ENCODE measurements at regions not wholly inside any gene's neighbourhood (a gene's known extent, or its start where the extent isn't known, plus 50 kb on each side); places are given as distances from the start of the nearest gene placed in this dataset.

- in situ Hi-C loops (cut with MboI; ENCODE audit: low pct_unique_long_range_greater_than_20kb, low sequenced_read_pairs) = no loop called here
- DNase-seq = peak; percentile 57
These were observed 577.7 kb downstream of the SLC16A7 start for GRCh38 chr12:60173224-60174170.

GRCh38 chr12:60174476-60174875 is 578.6 kb downstream of the SLC16A7 start:
- in situ Hi-C loops (cut with MboI; ENCODE audit: low pct_unique_long_range_greater_than_20kb, low sequenced_read_pairs) = no loop called here
- no peak for DNase-seq

GRCh38 chr12:60174941-60175340 is 579.1 kb downstream of the SLC16A7 start:
- DNase-seq = no peak
- in situ Hi-C loops (cut with MboI; ENCODE audit: low pct_unique_long_range_greater_than_20kb, low sequenced_read_pairs) = no loop called here

GRCh38 chr12:60176891-60177290 is 581.1 kb downstream of the SLC16A7 start:
- in situ Hi-C loops (cut with MboI; ENCODE audit: low pct_unique_long_range_greater_than_20kb, low sequenced_read_pairs) = no loop called here
- DNase-seq = no peak

GRCh38 chr12:60180298-60180697 is 584.5 kb downstream of the SLC16A7 start:
- DNase-seq = no peak
- in situ Hi-C loops (cut with MboI; ENCODE audit: low pct_unique_long_range_greater_than_20kb, low sequenced_read_pairs) = no loop called here

- no peak for DNase-seq
- in situ Hi-C loops (cut with MboI; ENCODE audit: low pct_unique_long_range_greater_than_20kb, low sequenced_read_pairs) = no loop called here
These were observed 586.5 kb downstream of the SLC16A7 start for GRCh38 chr12:60182354-60182753.

GRCh38 chr12:60184096-60184495 is 588.3 kb downstream of the SLC16A7 start:
- in situ Hi-C loops (cut with MboI; ENCODE audit: low pct_unique_long_range_greater_than_20kb, low sequenced_read_pairs) = no loop called here

GRCh38 chr12:60185060-60185459 is 589.2 kb downstream of the SLC16A7 start:
- in situ Hi-C loops (cut with MboI; ENCODE audit: low pct_unique_long_range_greater_than_20kb, low sequenced_read_pairs) = no loop called here
- DNase-seq = no peak

More at GRCh38 chr12:60184096-60184495, 588.3 kb downstream of the SLC16A7 start:
- DNase-seq = no peak

- in situ Hi-C loops (cut with MboI; ENCODE audit: low pct_unique_long_range_greater_than_20kb, low sequenced_read_pairs) = no loop called here
- DNase-seq = no peak
These were observed 595.4 kb downstream of the SLC16A7 start for GRCh38 chr12:60191271-60191670.

- DNase-seq = no peak
- in situ Hi-C loops (cut with MboI; ENCODE audit: low pct_unique_long_range_greater_than_20kb, low sequenced_read_pairs) = no loop called here
These were observed 596.0 kb downstream of the SLC16A7 start for GRCh38 chr12:60191676-60192359.

- DNase-seq = no peak
- in situ Hi-C loops (cut with MboI; ENCODE audit: low pct_unique_long_range_greater_than_20kb, low sequenced_read_pairs) = no loop called here
These were observed 598.8 kb downstream of the SLC16A7 start for GRCh38 chr12:60194678-60195077.

GRCh38 chr12:60195483-60195882 is 599.7 kb downstream of the SLC16A7 start:
- in situ Hi-C loops (cut with MboI; ENCODE audit: low pct_unique_long_range_greater_than_20kb, low sequenced_read_pairs) = no loop called here
- DNase-seq = no peak

GRCh38 chr12:60196366-60196765 is 600.5 kb downstream of the SLC16A7 start:
- DNase-seq = no peak
- in situ Hi-C loops (cut with MboI; ENCODE audit: low pct_unique_long_range_greater_than_20kb, low sequenced_read_pairs) = no loop called here

- in situ Hi-C loops (cut with MboI; ENCODE audit: low pct_unique_long_range_greater_than_20kb, low sequenced_read_pairs) = no loop called here
- DNase-seq = no peak
These were observed 601.8 kb downstream of the SLC16A7 start for GRCh38 chr12:60197589-60197988.

GRCh38 chr12:60201891-60202290 is 606.1 kb downstream of the SLC16A7 start:
- in situ Hi-C loops (cut with MboI; ENCODE audit: low pct_unique_long_range_greater_than_20kb, low sequenced_read_pairs) = no loop called here
- no peak for DNase-seq

GRCh38 chr12:60205500-60205899 is 609.7 kb downstream of the SLC16A7 start:
- in situ Hi-C loops (cut with MboI; ENCODE audit: low pct_unique_long_range_greater_than_20kb, low sequenced_read_pairs) = no loop called here
- no peak for DNase-seq

GRCh38 chr12:60209521-60209920 is 613.7 kb downstream of the SLC16A7 start:
- DNase-seq = no peak
- in situ Hi-C loops (cut with MboI; ENCODE audit: low pct_unique_long_range_greater_than_20kb, low sequenced_read_pairs) = no loop called here

- DNase-seq = no peak
- in situ Hi-C loops (cut with MboI; ENCODE audit: low pct_unique_long_range_greater_than_20kb, low sequenced_read_pairs) = no loop called here
These were observed 614.1 kb downstream of the SLC16A7 start for GRCh38 chr12:60209933-60210332.

- in situ Hi-C loops (cut with MboI; ENCODE audit: low pct_unique_long_range_greater_than_20kb, low sequenced_read_pairs) = no loop called here
- DNase-seq = no peak
These were observed 614.9 kb downstream of the SLC16A7 start for GRCh38 chr12:60210756-60211155.

GRCh38 chr12:60211244-60211643 is 615.4 kb downstream of the SLC16A7 start:
- in situ Hi-C loops (cut with MboI; ENCODE audit: low pct_unique_long_range_greater_than_20kb, low sequenced_read_pairs) = no loop called here
- no peak for DNase-seq
